Neural cell (in vitro differentiated cells): ENCODE measurements at regions not wholly inside any gene's neighbourhood (a gene's known extent, or its start where the extent isn't known, plus 50 kb on each side); places are given as distances from the start of the nearest gene placed in this dataset.

ENCODE experiments used
- H2AFZ ChIP-seq: fragments of 200-600, 300-800 bp; sonication (generic), shearing (Covaris generic); 2 replicates; pipeline ENCODE4 v1.6.0; 2014; ENCODE audit warnings: low read depth, mild to moderate bottlenecking, antibody characterized with exemption, low read length, moderate library complexity
- H3F3A ChIP-seq: fragments of 200-600 bp; shearing (Covaris generic); 2 replicates; pipeline ENCODE4 v1.6.1; 2016; ENCODE audit warnings: mild to moderate bottlenecking, moderate library complexity, mixed read lengths, antibody characterized with exemption, low read length; ENCODE audit not compliant: insufficient read depth, poor library complexity, severe bottlenecking
- H3K27ac ChIP-seq: fragments of 200-600, 300-800 bp; sonication (generic), shearing (Covaris generic); 2 replicates; pipeline ENCODE4 v1.5.1; 2014; ENCODE audit warnings: mild to moderate bottlenecking, low read length, moderate library complexity
- H3K27me3 ChIP-seq: fragments of 300-800, 200-600 bp; sonication (generic), shearing (Covaris generic); 2 replicates; pipeline ENCODE4 v1.6.0; 2014; ENCODE audit warnings: mild to moderate bottlenecking, low read depth, low read length, moderate library complexity; ENCODE audit not compliant: insufficient read depth
- H3K36me3 ChIP-seq: fragments of 300-800, 200-600 bp; sonication (generic), shearing (Covaris generic); 2 replicates; pipeline ENCODE4 v1.5.1; 2014; ENCODE audit warnings: mild to moderate bottlenecking, antibody characterized with exemption, low read length, moderate library complexity; ENCODE audit not compliant: insufficient read depth
- H3K4me2 ChIP-seq: fragments of 300-800, 200-600 bp; sonication (generic), shearing (Covaris generic); 2 replicates; pipeline ENCODE4 v1.6.0; 2014; ENCODE audit warnings: mild to moderate bottlenecking, low read length
- H3K4me3 ChIP-seq: fragments of 300-800, 200-600 bp; sonication (generic), shearing (Covaris generic); 2 replicates; pipeline ENCODE4 v1.5.1; 2014; ENCODE audit warnings: mild to moderate bottlenecking, low read length, moderate library complexity
- H3K79me2 ChIP-seq: fragments of 200-600 bp; shearing (Covaris generic); replicated peaks from 2 replicates; pipeline ENCODE4 v1.6.0; 2014; ENCODE audit warnings: mild to moderate bottlenecking, low read length, moderate library complexity; ENCODE audit not compliant: insufficient read depth
- H3K9ac ChIP-seq: fragments of 300-800, 200-600 bp; sonication (generic), shearing (Covaris generic); 2 replicates; pipeline ENCODE4 v1.6.1; 2016; ENCODE audit warnings: mild to moderate bottlenecking, low read length, mixed read lengths
- H3K9me2 ChIP-seq: fragments of 200-600 bp; shearing (Covaris generic); 2 replicates; pipeline ENCODE4 v1.6.1; 2016; ENCODE audit warnings: mild to moderate bottlenecking, low read length, mixed read lengths; ENCODE audit not compliant: insufficient read depth
- H3K9me3 ChIP-seq: fragments of 200-600, 300-800 bp; sonication (generic), shearing (Covaris generic); 2 replicates; pipeline ENCODE4 v1.6.1; 2016; ENCODE audit warnings: mild to moderate bottlenecking, mixed run types, low read length, moderate library complexity, mixed read lengths
- H4K20me1 ChIP-seq: fragments of 200-600 bp; shearing (Covaris generic); 2 replicates; pipeline ENCODE4 v1.6.1; 2016; ENCODE audit warnings: mild to moderate bottlenecking, mixed run types; ENCODE audit not compliant: insufficient read depth
- EP300 ChIP-seq: fragments of 450-650 bp; conservative IDR thresholded peaks from 2 replicates; pipeline ENCODE4 v1.6.1; 2014; ENCODE audit warnings: antibody characterized with exemption, mild to moderate bottlenecking, moderate library complexity; ENCODE audit not compliant: poor library complexity, severe bottlenecking
- EZH2 ChIP-seq: fragments of 200-600, 300-800 bp; shearing (Covaris generic), sonication (generic); IDR thresholded peaks from 2 replicates; pipeline ENCODE4 v1.6.1; 2014; ENCODE audit warnings: antibody characterized with exemption, low read length, borderline replicate concordance, mild to moderate bottlenecking; ENCODE audit not compliant: insufficient read depth, poor library complexity, severe bottlenecking
- MXI1 ChIP-seq: fragments of 450-650 bp; conservative IDR thresholded peaks from 2 replicates; pipeline ENCODE4 v1.6.1; 2014; ENCODE audit warnings: antibody characterized with exemption, mild to moderate bottlenecking; ENCODE audit not compliant: poor library complexity, severe bottlenecking
- POLR2AphosphoS5 ChIP-seq: IDR thresholded peaks from 2 replicates; pipeline ENCODE4 v1.6.1; 2012
- RAD21 ChIP-seq: fragments of 450-650 bp; conservative IDR thresholded peaks from 2 replicates; pipeline ENCODE4 v1.6.1; 2014; ENCODE audit warnings: antibody characterized with exemption, mild to moderate bottlenecking, moderate library complexity
- SMC3 ChIP-seq: fragments of 450-650 bp; conservative IDR thresholded peaks from 2 replicates; pipeline ENCODE4 v1.6.1; 2014; ENCODE audit warnings: antibody characterized with exemption, mild to moderate bottlenecking, moderate library complexity; ENCODE audit not compliant: poor library complexity
- TAF1 ChIP-seq: IDR thresholded peaks from 2 replicates; pipeline ENCODE4 v1.6.1; 2012; ENCODE audit warnings: low read depth
- TF ChIP-seq, protein P1 (sequence below): fragments of 450-650 bp; IDR thresholded peaks from 2 replicates; pipeline ENCODE4 v1.5.1; 2014; ENCODE audit warnings: antibody characterized with exemption, mild to moderate bottlenecking, moderate library complexity; ENCODE audit not compliant: poor library complexity, severe bottlenecking
- TF ChIP-seq, protein P2 (sequence below): IDR thresholded peaks from 2 replicates; pipeline ENCODE4 v1.6.1; 2012; ENCODE audit warnings: borderline replicate concordance

DNA sequence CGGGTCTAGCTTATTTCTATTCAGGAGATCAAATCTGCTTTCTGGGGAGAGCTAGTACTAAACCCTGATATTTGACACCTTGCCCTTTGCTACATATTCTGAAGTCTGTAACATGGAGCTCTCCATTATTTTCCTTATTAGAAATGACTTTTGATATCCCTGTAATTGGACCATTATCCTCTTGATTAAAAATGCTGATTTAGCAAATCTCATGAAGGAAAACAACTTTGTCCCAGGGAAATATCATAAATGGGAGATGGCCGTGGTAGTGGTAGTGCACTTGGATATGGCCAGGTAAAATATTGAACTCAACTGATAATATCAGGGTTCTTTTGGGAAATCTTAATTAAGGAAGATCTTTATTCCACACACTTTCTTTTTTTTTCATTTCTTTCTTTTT, 326.5 kb downstream of the RPRM start:
- Histone ChIP-seq H3F3A (no peaks in the 10 kb centered on the region), H3K4me3 (no peak overlapping the region), H3K4me2 (no peak overlapping the region), H3K27ac (no peak overlapping the region), H3K36me3 (no peaks in the 10 kb centered on the region), H3K27me3 (no peaks in the 10 kb centered on the region), H4K20me1 (no peaks in the 10 kb centered on the region), H3K9ac (no peak overlapping the region), H3K9me2 (no peaks in the 10 kb centered on the region), H3K9me3 (no peaks in the 10 kb centered on the region), H2AFZ (no peak overlapping the region), H3K79me2 (no peaks in the 10 kb centered on the region)
- TF ChIP-seq POLR2AphosphoS5, result no peak
- no peak for TF ChIP-seq TAF1
- TF ChIP-seq MXI1, result no peak
- TF ChIP-seq, protein P1, sequence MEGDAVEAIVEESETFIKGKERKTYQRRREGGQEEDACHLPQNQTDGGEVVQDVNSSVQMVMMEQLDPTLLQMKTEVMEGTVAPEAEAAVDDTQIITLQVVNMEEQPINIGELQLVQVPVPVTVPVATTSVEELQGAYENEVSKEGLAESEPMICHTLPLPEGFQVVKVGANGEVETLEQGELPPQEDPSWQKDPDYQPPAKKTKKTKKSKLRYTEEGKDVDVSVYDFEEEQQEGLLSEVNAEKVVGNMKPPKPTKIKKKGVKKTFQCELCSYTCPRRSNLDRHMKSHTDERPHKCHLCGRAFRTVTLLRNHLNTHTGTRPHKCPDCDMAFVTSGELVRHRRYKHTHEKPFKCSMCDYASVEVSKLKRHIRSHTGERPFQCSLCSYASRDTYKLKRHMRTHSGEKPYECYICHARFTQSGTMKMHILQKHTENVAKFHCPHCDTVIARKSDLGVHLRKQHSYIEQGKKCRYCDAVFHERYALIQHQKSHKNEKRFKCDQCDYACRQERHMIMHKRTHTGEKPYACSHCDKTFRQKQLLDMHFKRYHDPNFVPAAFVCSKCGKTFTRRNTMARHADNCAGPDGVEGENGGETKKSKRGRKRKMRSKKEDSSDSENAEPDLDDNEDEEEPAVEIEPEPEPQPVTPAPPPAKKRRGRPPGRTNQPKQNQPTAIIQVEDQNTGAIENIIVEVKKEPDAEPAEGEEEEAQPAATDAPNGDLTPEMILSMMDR, result no peak
- no peak for TF ChIP-seq EP300
- TF ChIP-seq, protein P2, sequence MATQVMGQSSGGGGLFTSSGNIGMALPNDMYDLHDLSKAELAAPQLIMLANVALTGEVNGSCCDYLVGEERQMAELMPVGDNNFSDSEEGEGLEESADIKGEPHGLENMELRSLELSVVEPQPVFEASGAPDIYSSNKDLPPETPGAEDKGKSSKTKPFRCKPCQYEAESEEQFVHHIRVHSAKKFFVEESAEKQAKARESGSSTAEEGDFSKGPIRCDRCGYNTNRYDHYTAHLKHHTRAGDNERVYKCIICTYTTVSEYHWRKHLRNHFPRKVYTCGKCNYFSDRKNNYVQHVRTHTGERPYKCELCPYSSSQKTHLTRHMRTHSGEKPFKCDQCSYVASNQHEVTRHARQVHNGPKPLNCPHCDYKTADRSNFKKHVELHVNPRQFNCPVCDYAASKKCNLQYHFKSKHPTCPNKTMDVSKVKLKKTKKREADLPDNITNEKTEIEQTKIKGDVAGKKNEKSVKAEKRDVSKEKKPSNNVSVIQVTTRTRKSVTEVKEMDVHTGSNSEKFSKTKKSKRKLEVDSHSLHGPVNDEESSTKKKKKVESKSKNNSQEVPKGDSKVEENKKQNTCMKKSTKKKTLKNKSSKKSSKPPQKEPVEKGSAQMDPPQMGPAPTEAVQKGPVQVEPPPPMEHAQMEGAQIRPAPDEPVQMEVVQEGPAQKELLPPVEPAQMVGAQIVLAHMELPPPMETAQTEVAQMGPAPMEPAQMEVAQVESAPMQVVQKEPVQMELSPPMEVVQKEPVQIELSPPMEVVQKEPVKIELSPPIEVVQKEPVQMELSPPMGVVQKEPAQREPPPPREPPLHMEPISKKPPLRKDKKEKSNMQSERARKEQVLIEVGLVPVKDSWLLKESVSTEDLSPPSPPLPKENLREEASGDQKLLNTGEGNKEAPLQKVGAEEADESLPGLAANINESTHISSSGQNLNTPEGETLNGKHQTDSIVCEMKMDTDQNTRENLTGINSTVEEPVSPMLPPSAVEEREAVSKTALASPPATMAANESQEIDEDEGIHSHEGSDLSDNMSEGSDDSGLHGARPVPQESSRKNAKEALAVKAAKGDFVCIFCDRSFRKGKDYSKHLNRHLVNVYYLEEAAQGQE, result no peak
- no peak for TF ChIP-seq EZH2
- no peak for TF ChIP-seq RAD21
- no peak for TF ChIP-seq SMC3

DNA sequence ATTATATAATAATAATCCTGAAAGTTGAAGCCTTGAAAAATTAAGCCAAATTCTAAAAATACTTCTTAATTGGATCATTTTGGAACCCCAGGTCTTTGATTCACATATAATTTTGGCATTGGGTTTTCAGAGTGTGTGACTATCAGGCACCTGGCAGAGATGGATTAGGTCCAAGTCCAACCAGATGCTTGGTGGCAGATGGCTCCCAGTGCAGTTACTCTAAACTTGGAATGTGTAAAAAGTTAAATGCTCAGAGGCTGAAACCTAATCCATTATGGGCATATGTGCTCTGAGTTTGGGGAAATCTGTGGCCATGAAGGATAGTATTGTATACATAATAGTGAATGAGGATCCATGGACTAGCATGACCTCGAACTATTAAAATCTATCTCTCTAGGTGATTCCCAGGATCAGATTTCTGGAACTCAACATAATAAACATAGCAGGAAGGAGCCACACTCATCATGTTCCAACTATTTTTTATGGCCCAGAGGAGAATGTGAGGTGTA, 333.0 kb downstream of the RPRM start:
- no peaks in the 10 kb centered on the region for H4K20me1 ChIP-seq
- TF ChIP-seq, protein P1, result no peak
- no peak for TF ChIP-seq POLR2AphosphoS5
- TF ChIP-seq MXI1, result no peak
- no peak for TF ChIP-seq EZH2
- TF ChIP-seq TAF1, result no peak
- no peak for TF ChIP-seq SMC3
- TF ChIP-seq, protein P2, result no peak
- no peak for TF ChIP-seq EP300
- H3K9me2 ChIP-seq, result no peaks in the 10 kb centered on the region
- no peaks in the 10 kb centered on the region for H3K36me3 ChIP-seq
- H3K4me3 ChIP-seq, result no peak overlapping the region
- H3K27me3 ChIP-seq, result no peaks in the 10 kb centered on the region
- H3K79me2 ChIP-seq, result no peaks in the 10 kb centered on the region
- H3K9me3 ChIP-seq, result no peaks in the 10 kb centered on the region
- no peak overlapping the region for H2AFZ ChIP-seq
- no peak overlapping the region for H3K4me2 ChIP-seq
- no peaks in the 10 kb centered on the region for H3F3A ChIP-seq
- H3K27ac ChIP-seq, result no peak overlapping the region
- H3K9ac ChIP-seq, result no peak overlapping the region
